Neural cell (in vitro differentiated cells): ENCODE measurements at regions not wholly inside any gene's neighbourhood (a gene's known extent, or its start where the extent isn't known, plus 50 kb on each side); places are given as distances from the start of the nearest gene placed in this dataset.
"Not testable (repeated sequence)": the region's sequence is repeated elsewhere in the genome, so short reads cannot be mapped to it uniquely, and the experiment has no call there.

Source experiments
- H2AFZ ChIP-seq: fragments of 200-600, 300-800 bp; sonication (generic), shearing (Covaris generic); 2 replicates; pipeline ENCODE4 v1.6.0; 2014; ENCODE audit warnings: low read depth, mild to moderate bottlenecking, antibody characterized with exemption, low read length, moderate library complexity
- H3F3A ChIP-seq: fragments of 200-600 bp; shearing (Covaris generic); 2 replicates; pipeline ENCODE4 v1.6.1; 2016; ENCODE audit warnings: mild to moderate bottlenecking, moderate library complexity, mixed read lengths, antibody characterized with exemption, low read length; ENCODE audit not compliant: insufficient read depth, poor library complexity, severe bottlenecking
- H3K27ac ChIP-seq: fragments of 200-600, 300-800 bp; sonication (generic), shearing (Covaris generic); 2 replicates; pipeline ENCODE4 v1.5.1; 2014; ENCODE audit warnings: mild to moderate bottlenecking, low read length, moderate library complexity
- H3K27me3 ChIP-seq: fragments of 300-800, 200-600 bp; sonication (generic), shearing (Covaris generic); 2 replicates; pipeline ENCODE4 v1.6.0; 2014; ENCODE audit warnings: mild to moderate bottlenecking, low read depth, low read length, moderate library complexity; ENCODE audit not compliant: insufficient read depth
- H3K36me3 ChIP-seq: fragments of 300-800, 200-600 bp; sonication (generic), shearing (Covaris generic); 2 replicates; pipeline ENCODE4 v1.5.1; 2014; ENCODE audit warnings: mild to moderate bottlenecking, antibody characterized with exemption, low read length, moderate library complexity; ENCODE audit not compliant: insufficient read depth
- H3K4me2 ChIP-seq: fragments of 300-800, 200-600 bp; sonication (generic), shearing (Covaris generic); 2 replicates; pipeline ENCODE4 v1.6.0; 2014; ENCODE audit warnings: mild to moderate bottlenecking, low read length
- H3K4me3 ChIP-seq: fragments of 300-800, 200-600 bp; sonication (generic), shearing (Covaris generic); 2 replicates; pipeline ENCODE4 v1.5.1; 2014; ENCODE audit warnings: mild to moderate bottlenecking, low read length, moderate library complexity
- H3K79me2 ChIP-seq: fragments of 200-600 bp; shearing (Covaris generic); replicated peaks from 2 replicates; pipeline ENCODE4 v1.6.0; 2014; ENCODE audit warnings: mild to moderate bottlenecking, low read length, moderate library complexity; ENCODE audit not compliant: insufficient read depth
- H3K9ac ChIP-seq: fragments of 300-800, 200-600 bp; sonication (generic), shearing (Covaris generic); 2 replicates; pipeline ENCODE4 v1.6.1; 2016; ENCODE audit warnings: mild to moderate bottlenecking, low read length, mixed read lengths
- H3K9me2 ChIP-seq: fragments of 200-600 bp; shearing (Covaris generic); 2 replicates; pipeline ENCODE4 v1.6.1; 2016; ENCODE audit warnings: mild to moderate bottlenecking, low read length, mixed read lengths; ENCODE audit not compliant: insufficient read depth
- H3K9me3 ChIP-seq: fragments of 200-600, 300-800 bp; sonication (generic), shearing (Covaris generic); 2 replicates; pipeline ENCODE4 v1.6.1; 2016; ENCODE audit warnings: mild to moderate bottlenecking, mixed run types, low read length, moderate library complexity, mixed read lengths
- H4K20me1 ChIP-seq: fragments of 200-600 bp; shearing (Covaris generic); 2 replicates; pipeline ENCODE4 v1.6.1; 2016; ENCODE audit warnings: mild to moderate bottlenecking, mixed run types; ENCODE audit not compliant: insufficient read depth
- CTCF ChIP-seq: fragments of 450-650 bp; IDR thresholded peaks from 2 replicates; pipeline ENCODE4 v1.5.1; 2014; ENCODE audit warnings: antibody characterized with exemption, mild to moderate bottlenecking, moderate library complexity; ENCODE audit not compliant: poor library complexity, severe bottlenecking
- EP300 ChIP-seq: fragments of 450-650 bp; conservative IDR thresholded peaks from 2 replicates; pipeline ENCODE4 v1.6.1; 2014; ENCODE audit warnings: antibody characterized with exemption, mild to moderate bottlenecking, moderate library complexity; ENCODE audit not compliant: poor library complexity, severe bottlenecking
- EZH2 ChIP-seq: fragments of 200-600, 300-800 bp; shearing (Covaris generic), sonication (generic); IDR thresholded peaks from 2 replicates; pipeline ENCODE4 v1.6.1; 2014; ENCODE audit warnings: antibody characterized with exemption, low read length, borderline replicate concordance, mild to moderate bottlenecking; ENCODE audit not compliant: insufficient read depth, poor library complexity, severe bottlenecking
- MXI1 ChIP-seq: fragments of 450-650 bp; conservative IDR thresholded peaks from 2 replicates; pipeline ENCODE4 v1.6.1; 2014; ENCODE audit warnings: antibody characterized with exemption, mild to moderate bottlenecking; ENCODE audit not compliant: poor library complexity, severe bottlenecking
- POLR2AphosphoS5 ChIP-seq: IDR thresholded peaks from 2 replicates; pipeline ENCODE4 v1.6.1; 2012
- RAD21 ChIP-seq: fragments of 450-650 bp; conservative IDR thresholded peaks from 2 replicates; pipeline ENCODE4 v1.6.1; 2014; ENCODE audit warnings: antibody characterized with exemption, mild to moderate bottlenecking, moderate library complexity
- REST ChIP-seq: IDR thresholded peaks from 2 replicates; pipeline ENCODE4 v1.6.1; 2012; ENCODE audit warnings: borderline replicate concordance
- SMC3 ChIP-seq: fragments of 450-650 bp; conservative IDR thresholded peaks from 2 replicates; pipeline ENCODE4 v1.6.1; 2014; ENCODE audit warnings: antibody characterized with exemption, mild to moderate bottlenecking, moderate library complexity; ENCODE audit not compliant: poor library complexity
- TAF1 ChIP-seq: IDR thresholded peaks from 2 replicates; pipeline ENCODE4 v1.6.1; 2012; ENCODE audit warnings: low read depth

- Histone ChIP-seq H3K9me3 (no peaks in the 10 kb centered on the region), H3K36me3 (no peaks in the 10 kb centered on the region), H3K9ac (no peak overlapping the region), H3K27ac (no peak overlapping the region), H3K79me2 (no peaks in the 10 kb centered on the region), H4K20me1 (no peaks in the 10 kb centered on the region), H3K27me3 (no peaks in the 10 kb centered on the region), H2AFZ (no peak overlapping the region), H3K9me2 (no peaks in the 10 kb centered on the region), H3K4me3 (no peak overlapping the region), H3F3A (no peaks in the 10 kb centered on the region), H3K4me2 (no peak overlapping the region)
- TF ChIP-seq EZH2 (no peak), TAF1 (no peak)
Measured at GRCh38 chr10:35986756-35987502, 344.8 kb upstream of the FZD8 start.

GRCh38 chr10:35979116-35979515, 337.0 kb upstream of the FZD8 start:
- Histone ChIP-seq H4K20me1 (no peaks in the 10 kb centered on the region), H3K27me3 (no peaks in the 10 kb centered on the region), H3K27ac (no peak overlapping the region)

GRCh38 chr10:35973912-35974591, 332.0 kb upstream of the FZD8 start:
- not testable (repeated sequence) for H3K4me3 ChIP-seq, H3K36me3 ChIP-seq

More at GRCh38 chr10:35979116-35979515, 337.0 kb upstream of the FZD8 start:
- H2AFZ ChIP-seq: no peak overlapping the region
- no peak overlapping the region for H3K4me2 ChIP-seq
- no peak for TF ChIP-seq RAD21
- no peak for TF ChIP-seq REST
- no peak for TF ChIP-seq SMC3
- TF ChIP-seq POLR2AphosphoS5: no peak
- TF ChIP-seq MXI1: no peak
- no peak for TF ChIP-seq EZH2
- no peak for TF ChIP-seq CTCF
- no peak for TF ChIP-seq TAF1
- TF ChIP-seq EP300: no peak
- no peak overlapping the region for H3K9ac ChIP-seq
- no peaks in the 10 kb centered on the region for H3K9me3 ChIP-seq
- H3K36me3 ChIP-seq: no peaks in the 10 kb centered on the region
- H3F3A ChIP-seq: no peaks in the 10 kb centered on the region
- H3K4me3 ChIP-seq: no peak overlapping the region
- H3K79me2 ChIP-seq: no peaks in the 10 kb centered on the region
- no peaks in the 10 kb centered on the region for H3K9me2 ChIP-seq

More at GRCh38 chr10:35973912-35974591, 332.0 kb upstream of the FZD8 start:
- H3K79me2 ChIP-seq, H3K9me3 ChIP-seq, H3F3A ChIP-seq, H3K4me2 ChIP-seq, H3K27me3 ChIP-seq, H3K27ac ChIP-seq, H4K20me1 ChIP-seq, H2AFZ ChIP-seq, H3K9me2 ChIP-seq, H3K9ac ChIP-seq: not testable (repeated sequence)
